ENCODE measurements at regions not wholly inside any gene's neighbourhood (a gene's known extent, or its start where the extent isn't known, plus 50 kb on each side); places are given as distances from the start of the nearest gene placed in this dataset.

DNA sequence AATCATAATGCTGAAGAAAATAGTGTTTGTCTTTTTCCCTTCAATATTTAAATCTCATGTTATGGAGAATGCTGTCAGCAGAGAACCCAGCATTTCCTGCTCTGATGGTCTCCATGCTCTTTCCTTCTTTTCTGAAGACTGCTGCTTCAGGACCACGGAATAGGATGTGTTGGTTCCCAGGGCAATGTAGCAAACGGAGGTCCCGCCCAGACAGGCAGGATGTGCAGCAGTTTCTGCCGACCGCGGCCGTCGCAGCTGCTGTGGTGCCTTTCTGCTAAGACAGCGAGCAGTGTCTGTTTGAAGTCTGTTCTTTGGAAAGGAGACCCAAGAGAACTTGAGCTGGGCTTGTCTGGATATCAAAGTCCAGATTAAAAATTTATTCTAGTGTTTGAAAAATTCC lies 654.3 kb downstream of the CCDC171 start:
- TF ChIP-seq CTCF (IDR thresholded peaks at IDR 0.05) = no peak
- TF ChIP-seq POLR2A (IDR thresholded peaks at IDR 0.05) = no peak

All from adrenal gland (tissue), 5 donors.